Urinary bladder (tissue), 4 donors: ENCODE measurements at regions not wholly inside any gene's neighbourhood (a gene's known extent, or its start where the extent isn't known, plus 50 kb on each side); places are given as distances from the start of the nearest gene placed in this dataset. TPM values are rescaled to one million over a fixed set of nuclear protein-coding genes. Genes with fewer than 3 reads are reported as not detected.

Source experiments
- DNase-seq: peaks from one replicate; pipeline ENCODE4 v3.0.0-alpha.2; 2015; ENCODE audit errors: extremely low spot score
- H3K27ac ChIP-seq: one replicate; pipeline ENCODE4 v1.5.1; 2013; ENCODE audit warnings: low read depth, mild to moderate bottlenecking, moderate library complexity
- H3K36me3 ChIP-seq: one replicate; pipeline ENCODE4 v1.6.1; 2013; ENCODE audit warnings: mild to moderate bottlenecking, moderate library complexity; ENCODE audit not compliant: insufficient read depth
- H3K4me1 ChIP-seq: one replicate; pipeline ENCODE4 v1.6.1; 2013; ENCODE audit warnings: mild to moderate bottlenecking, moderate library complexity; ENCODE audit not compliant: insufficient read depth
- H3K4me3 ChIP-seq: one replicate; pipeline ENCODE4 v1.5.1; 2013; ENCODE audit warnings: low read depth, low read length
- WGBS: extraction: QIAGEN DNeasy Blood & Tissue Kit; methylation state at CpG from one replicate; pipeline ENCODE4 v1.1.7; 2013; 5-methylcytosine and 5-hydroxymethylcytosine counted together
- small RNA-seq: library from RNA; depleted of rRNA; stranded (forward); fragments of <200 nt; gene quantifications from one replicate; pipeline ENCODE3, GENCODE V24; 2014
- donor health status: healthy with polysubstance abuse.
- donor health status: healthy.

DNA sequence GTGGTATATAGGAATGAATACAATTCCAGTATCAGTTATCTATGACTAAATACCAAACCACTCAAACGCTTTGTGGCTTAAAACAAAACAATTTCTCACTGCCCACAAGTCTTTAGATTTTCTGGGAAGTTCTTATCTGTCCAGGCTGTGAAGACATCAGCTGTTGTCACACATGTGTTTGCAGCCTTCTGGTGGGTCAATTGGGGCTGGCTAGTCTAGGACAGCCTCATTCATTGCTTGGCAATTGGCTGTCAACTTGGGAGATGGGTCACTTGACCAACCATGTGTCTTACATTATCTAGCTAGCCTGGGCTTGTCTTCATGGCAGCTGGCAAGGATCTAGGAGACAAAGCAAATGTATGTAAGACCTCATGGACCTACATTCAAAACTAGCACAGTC lies 53.8 kb upstream of the PAPPA start:
- Histone ChIP-seq H3K4me1 (no peaks in the 10 kb centered on the region), H3K27ac (no peak overlapping the region), H3K36me3 (no peaks in the 10 kb centered on the region), H3K4me3 (no peak overlapping the region)
- no peak for DNase-seq
- WGBS, result 84% methylated on average over 1 of the region's 1 CpG

GRCh38 chr9:116100711-116101121 lies 52.9 kb upstream of the PAPPA start:
- no peaks in the 10 kb centered on the region for H3K36me3 ChIP-seq
- 52% methylated on average over 3 of the region's 3 CpGs for WGBS
- no peak overlapping the region for H3K4me3 ChIP-seq

DNA sequence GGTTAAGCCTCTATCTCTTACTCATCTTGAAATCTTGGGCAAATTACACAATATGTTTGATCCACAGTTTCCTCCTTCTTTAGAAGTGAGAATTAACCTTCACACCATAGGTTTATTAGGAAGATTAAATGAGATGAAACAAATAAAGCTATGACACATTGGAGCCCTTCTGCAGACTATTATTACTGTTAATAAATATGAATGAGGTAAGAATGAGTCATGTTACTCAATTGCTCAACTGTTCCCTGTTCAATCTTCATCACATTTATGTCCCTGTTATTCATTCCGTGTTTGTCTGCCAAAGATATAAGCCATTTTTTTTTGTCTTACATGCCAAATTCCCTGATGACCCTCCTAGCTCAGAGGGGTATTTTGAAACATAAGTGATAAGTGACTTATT lies 52.1 kb upstream of the PAPPA start:
- no peak overlapping the region for H3K27ac ChIP-seq
- H3K4me3 ChIP-seq, result no peak overlapping the region
- no peaks in the 10 kb centered on the region for H3K36me3 ChIP-seq
- WGBS, result 39% methylated on average over 1 of the region's 1 CpG
- DNase-seq, result no peak
- no peaks in the 10 kb centered on the region for H3K4me1 ChIP-seq

More at GRCh38 chr9:116100711-116101121, 52.9 kb upstream of the PAPPA start:
- Histone ChIP-seq H3K27ac (no peak overlapping the region), H3K4me1 (no peaks in the 10 kb centered on the region)
- DNase-seq, result no peak

GRCh38 chr9:116102596-116102995 lies 51.0 kb upstream of the PAPPA start:
- 88% methylated on average over 6 of the region's 6 CpGs for WGBS
- H3K4me3 ChIP-seq, result no peak overlapping the region
- no peaks in the 10 kb centered on the region for H3K36me3 ChIP-seq
- H3K27ac ChIP-seq, result no peak overlapping the region
- no peak for DNase-seq
- H3K4me1 ChIP-seq, result no peaks in the 10 kb centered on the region

Small RNAs in the stretch of these regions (small RNA-seq; reads per million reads assigned to genes)
- not detected for gene RF00004
